ENCODE measurements at regions not wholly inside any gene's neighbourhood (a gene's known extent, or its start where the extent isn't known, plus 50 kb on each side); places are given as distances from the start of the nearest gene placed in this dataset.

DNA sequence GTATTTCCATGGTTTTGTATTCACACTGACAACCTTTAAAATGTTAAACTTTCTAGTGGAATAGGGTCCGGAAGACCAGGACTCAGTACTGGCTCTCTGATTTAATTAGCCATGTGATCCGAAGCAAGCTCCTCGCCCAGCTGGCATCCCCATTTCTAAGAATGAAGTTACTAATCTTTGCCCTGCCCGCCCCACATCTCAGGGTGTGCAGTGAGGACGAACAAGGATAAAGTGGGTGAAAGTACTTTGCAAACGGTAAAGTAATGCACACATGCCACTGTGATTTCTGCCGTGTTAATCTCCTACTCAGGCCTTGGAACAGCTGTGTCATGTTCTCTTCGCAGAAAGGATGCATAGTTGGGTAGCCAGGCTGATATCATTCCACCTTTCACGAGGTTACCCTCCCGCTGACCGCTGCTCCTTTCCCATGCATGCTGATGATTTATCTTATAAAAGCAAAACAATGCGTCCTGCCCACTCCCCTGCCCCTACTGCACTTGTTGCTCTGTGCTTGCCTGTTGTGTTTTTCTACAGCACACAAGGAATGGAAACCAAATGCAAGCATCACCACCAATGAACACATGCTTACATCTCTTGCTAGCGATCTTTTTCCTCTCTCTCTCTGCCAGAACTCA is 539.0 kb downstream of the EFNB2 start:
- TF ChIP-seq, protein P1, sequence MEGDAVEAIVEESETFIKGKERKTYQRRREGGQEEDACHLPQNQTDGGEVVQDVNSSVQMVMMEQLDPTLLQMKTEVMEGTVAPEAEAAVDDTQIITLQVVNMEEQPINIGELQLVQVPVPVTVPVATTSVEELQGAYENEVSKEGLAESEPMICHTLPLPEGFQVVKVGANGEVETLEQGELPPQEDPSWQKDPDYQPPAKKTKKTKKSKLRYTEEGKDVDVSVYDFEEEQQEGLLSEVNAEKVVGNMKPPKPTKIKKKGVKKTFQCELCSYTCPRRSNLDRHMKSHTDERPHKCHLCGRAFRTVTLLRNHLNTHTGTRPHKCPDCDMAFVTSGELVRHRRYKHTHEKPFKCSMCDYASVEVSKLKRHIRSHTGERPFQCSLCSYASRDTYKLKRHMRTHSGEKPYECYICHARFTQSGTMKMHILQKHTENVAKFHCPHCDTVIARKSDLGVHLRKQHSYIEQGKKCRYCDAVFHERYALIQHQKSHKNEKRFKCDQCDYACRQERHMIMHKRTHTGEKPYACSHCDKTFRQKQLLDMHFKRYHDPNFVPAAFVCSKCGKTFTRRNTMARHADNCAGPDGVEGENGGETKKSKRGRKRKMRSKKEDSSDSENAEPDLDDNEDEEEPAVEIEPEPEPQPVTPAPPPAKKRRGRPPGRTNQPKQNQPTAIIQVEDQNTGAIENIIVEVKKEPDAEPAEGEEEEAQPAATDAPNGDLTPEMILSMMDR (IDR thresholded peaks at IDR 0.05), result no peak
- TF ChIP-seq POLR2A (IDR thresholded peaks at IDR 0.05), result no peak

All from right lobe of liver (tissue), 4 donors.